Neural progenitor cell (in vitro differentiated cells): ENCODE measurements at regions not wholly inside any gene's neighbourhood (a gene's known extent, or its start where the extent isn't known, plus 50 kb on each side); places are given as distances from the start of the nearest gene placed in this dataset.

Experiments used
- DNase-seq: peaks from one replicate; pipeline ENCODE4 v3.0.0-alpha.2; 2016; ENCODE audit warnings: low spot score
- H2AFZ ChIP-seq: fragments of 200-600 bp; sonication (generic); replicated peaks from 2 replicates; pipeline ENCODE4 v1.6.1; 2016; ENCODE audit warnings: antibody characterized with exemption
- H3F3A ChIP-seq: fragments of 200-600 bp; sonication (generic); 2 replicates; pipeline ENCODE4 v1.6.1; 2016; ENCODE audit warnings: antibody characterized with exemption, low read depth
- H3K27ac ChIP-seq: fragments of 200-600 bp; sonication (generic); 2 replicates; pipeline ENCODE4 v1.5.1; 2016; ENCODE audit warnings: mild to moderate bottlenecking
- H3K27me3 ChIP-seq: fragments of 200-600 bp; sonication (generic); 2 replicates; pipeline ENCODE4 v1.6.1; 2016; ENCODE audit warnings: mild to moderate bottlenecking, moderate library complexity
- H3K36me3 ChIP-seq: fragments of 200-600 bp; sonication (generic); 2 replicates; pipeline ENCODE4 v1.5.1; 2016
- H3K4me1 ChIP-seq: fragments of 200-600 bp; sonication (generic); 2 replicates; pipeline ENCODE4 v1.6.1; 2016; ENCODE audit warnings: mixed run types
- H3K4me2 ChIP-seq: fragments of 200-600 bp; sonication (generic); 2 replicates; pipeline ENCODE4 v1.6.1; 2016
- H3K4me3 ChIP-seq: fragments of 200-600 bp; sonication (generic); 2 replicates; pipeline ENCODE4 v1.5.1; 2016
- H3K79me2 ChIP-seq: fragments of 200-600 bp; sonication (generic); 2 replicates; pipeline ENCODE4 v1.6.1; 2016; ENCODE audit warnings: low read depth
- H3K9ac ChIP-seq: fragments of 200-600 bp; sonication (generic); 2 replicates; pipeline ENCODE4 v1.6.1; 2016
- H3K9me3 ChIP-seq: fragments of 200-600 bp; sonication (generic); 2 replicates; pipeline ENCODE4 v1.5.1; 2016; ENCODE audit warnings: low read depth
- H4K20me1 ChIP-seq: fragments of 200-600 bp; sonication (generic); 2 replicates; pipeline ENCODE4 v1.6.1; 2016; ENCODE audit warnings: low read depth
- H3K27ac Mint-ChIP-seq: 3 replicates; pipeline ENCODE4 v1.8.0; 2021; ENCODE audit warnings: mixed read lengths
- H3K27me3 Mint-ChIP-seq: 2 replicates; pipeline ENCODE4 v1.8.0; 2022; ENCODE audit warnings: low read depth, mild to moderate bottlenecking, inconsistent platforms, moderate library complexity, mixed read lengths; ENCODE audit not compliant: insufficient read depth
- H3K36me3 Mint-ChIP-seq: 3 replicates; pipeline ENCODE4 v1.8.0; 2021; ENCODE audit warnings: mixed read lengths
- H3K4me1 Mint-ChIP-seq: 3 replicates; pipeline ENCODE4 v1.8.0; 2021; ENCODE audit warnings: mixed read lengths
- H3K4me3 Mint-ChIP-seq: 3 replicates; pipeline ENCODE4 v1.8.0; 2021; ENCODE audit warnings: mild to moderate bottlenecking, moderate library complexity, mixed read lengths
- H3K9me3 Mint-ChIP-seq: 3 replicates; pipeline ENCODE4 v1.8.0; 2020; ENCODE audit warnings: mixed read lengths
- CTCF ChIP-seq: fragments of 200-600 bp; sonication (generic); IDR thresholded peaks from 2 replicates; pipeline ENCODE4 v1.5.1; 2017; ENCODE audit warnings: antibody characterized with exemption, mild to moderate bottlenecking
- EZH2 ChIP-seq: fragments of 200-600 bp; sonication (generic); IDR thresholded peaks from 2 replicates; pipeline ENCODE4 v1.6.1; 2017; ENCODE audit warnings: antibody characterized with exemption, mild to moderate bottlenecking, moderate library complexity
- EZH2phosphoT487 ChIP-seq: fragments of 200-600 bp; sonication (generic); IDR thresholded peaks from 2 replicates; pipeline ENCODE4 v1.6.1; 2017; ENCODE audit warnings: antibody characterized with exemption

GRCh38 chr14:22046063-22046462 is 372.4 kb upstream of the OR4E1 start:
- Histone ChIP-seq H3F3A (no peaks in the 10 kb centered on the region), H3K79me2 (no peaks in the 10 kb centered on the region), H3K4me2 (no peak overlapping the region), H4K20me1 (no peaks in the 10 kb centered on the region), H3K4me1 (peaks cover 4% of the 10 kb centered on the region), H3K4me3 (no peak overlapping the region), H2AFZ (peak overlapping the region; percentile 54), H3K36me3 (no peaks in the 10 kb centered on the region), H3K9me3 (no peaks in the 10 kb centered on the region), H3K9ac (no peak overlapping the region), H3K27ac (no peak overlapping the region), H3K27me3 (peaks cover 7% of the 10 kb centered on the region)
- Mint-ChIP-seq H3K27ac (no peak overlapping the region), H3K9me3 (no peaks in the 10 kb centered on the region), H3K27me3 (peaks cover 2% of the 10 kb centered on the region), H3K4me3 (no peak overlapping the region), H3K36me3 (no peaks in the 10 kb centered on the region), H3K4me1 (peaks cover 10% of the 10 kb centered on the region)
- TF ChIP-seq CTCF (no peak), EZH2 (no peak), EZH2phosphoT487 (no peak)
- DNase-seq, result no peak

GRCh38 chr14:22044193-22044592 is 370.6 kb upstream of the OR4E1 start:
- Histone ChIP-seq H3K27me3 (peaks cover 7% of the 10 kb centered on the region), H3K36me3 (no peaks in the 10 kb centered on the region), H2AFZ (no peak overlapping the region), H3K27ac (no peak overlapping the region), H3K9me3 (no peaks in the 10 kb centered on the region), H3K4me1 (peaks cover 11% of the 10 kb centered on the region), H3F3A (no peaks in the 10 kb centered on the region), H3K4me3 (no peak overlapping the region), H3K79me2 (no peaks in the 10 kb centered on the region), H4K20me1 (no peaks in the 10 kb centered on the region), H3K9ac (no peak overlapping the region), H3K4me2 (no peak overlapping the region)
- no peaks in the 10 kb centered on the region for H3K27me3 Mint-ChIP-seq
- H3K4me3 Mint-ChIP-seq, result no peak overlapping the region
- H3K9me3 Mint-ChIP-seq, result no peaks in the 10 kb centered on the region
- TF ChIP-seq CTCF (no peak), EZH2phosphoT487 (no peak), EZH2 (no peak)
- no peak for DNase-seq
- peaks cover 10% of the 10 kb centered on the region for H3K4me1 Mint-ChIP-seq
- no peaks in the 10 kb centered on the region for H3K36me3 Mint-ChIP-seq
- H3K27ac Mint-ChIP-seq, result no peak overlapping the region

GRCh38 chr14:22040781-22041125 is 367.1 kb upstream of the OR4E1 start:
- Histone ChIP-seq H3K4me3 (no peak overlapping the region), H3K79me2 (no peaks in the 10 kb centered on the region), H3K9me3 (no peaks in the 10 kb centered on the region), H3F3A (no peaks in the 10 kb centered on the region), H3K4me1 (peaks cover 8% of the 10 kb centered on the region), H4K20me1 (no peaks in the 10 kb centered on the region), H2AFZ (peak overlapping the region; percentile 51), H3K9ac (no peak overlapping the region), H3K27me3 (peaks cover 12% of the 10 kb centered on the region), H3K36me3 (no peaks in the 10 kb centered on the region), H3K4me2 (peak overlapping the region; percentile 5), H3K27ac (no peak overlapping the region)
- no peaks in the 10 kb centered on the region for H3K36me3 Mint-ChIP-seq
- no peak overlapping the region for H3K27ac Mint-ChIP-seq
- no peaks in the 10 kb centered on the region for H3K27me3 Mint-ChIP-seq
- no peaks in the 10 kb centered on the region for H3K4me1 Mint-ChIP-seq
- peak; percentile 35 for DNase-seq
- H3K4me3 Mint-ChIP-seq, result no peak overlapping the region
- TF ChIP-seq CTCF (no peak), EZH2 (no peak), EZH2phosphoT487 (no peak)
- H3K9me3 Mint-ChIP-seq, result no peaks in the 10 kb centered on the region
